ENCODE measurements at regions not wholly inside any gene's neighbourhood (a gene's known extent, or its start where the extent isn't known, plus 50 kb on each side); places are given as distances from the start of the nearest gene placed in this dataset.

- H3K79me2 ChIP-seq (ENCODE audit: insufficient read depth, low read length) = no peaks in the 10 kb centered on the region
- H3K9me3 Mint-ChIP-seq = peaks cover 0 to 3% (median 0%) of the 10 kb centered on the region in 7 donors
- no peaks in the 10 kb centered on the region for H3K9me3 ChIP-seq (replicated peaks in 1 of 2; ENCODE audit: control insufficient read depth in 1 of 2, insufficient read depth in 1 of 2, low read length in 2 of 2)
- H3K27me3 ChIP-seq (ENCODE audit: control insufficient read depth in 2 of 2, insufficient read depth in 2 of 2, low read length in 2 of 2) = no peaks in the 10 kb centered on the region
- H3K27me3 Mint-ChIP-seq (ENCODE audit: low read depth in 3 of 3) = peaks cover 8 to 23% (median 22%) of the 10 kb centered on the region in 3 donors
- intact Hi-C loops (cut with micrococcal nuclease) = no loop called here
- H3K36me3 Mint-ChIP-seq = no peaks in the 10 kb centered on the region
- H3K27ac Mint-ChIP-seq = no peak overlapping the region
- no peak overlapping the region for H3K4me3 ChIP-seq (replicated peaks in 1 of 3; ENCODE audit: low read depth in 2 of 3, low read length in 3 of 3)
- no peaks in the 10 kb centered on the region for H3K4me1 ChIP-seq (ENCODE audit: control insufficient read depth in 1 of 2, insufficient read depth in 2 of 2, low read length in 2 of 2)
- no peak overlapping the region for H3K4me3 Mint-ChIP-seq
- no peak overlapping the region for H3K9ac ChIP-seq (ENCODE audit: insufficient read depth, low read length, poor library complexity, severe bottlenecking)
- no peak overlapping the region for H3K27ac ChIP-seq (ENCODE audit: low read depth in 1 of 2, low read length in 2 of 2)
- no peak overlapping the region for H2AFZ ChIP-seq (ENCODE audit: insufficient read depth, low read depth, low read length, poor library complexity, severe bottlenecking)
- H3K4me1 Mint-ChIP-seq = no peaks in the 10 kb centered on the region
- no peak for DNase-seq
- H3K4me2 ChIP-seq (replicated peaks; ENCODE audit: extremely low read depth, low read length, poor library complexity, severe bottlenecking) = no peak overlapping the region
- no peak for TF ChIP-seq CTCF (IDR thresholded peaks at IDR 0.05)
- no peaks in the 10 kb centered on the region for H3K36me3 ChIP-seq (replicated peaks in 1 of 2; ENCODE audit: control insufficient read depth in 1 of 2, insufficient read depth in 2 of 2, low read length in 2 of 2)
- H4K20me1 ChIP-seq (ENCODE audit: insufficient read depth, low read length) = no peaks in the 10 kb centered on the region
- 93% methylated on average over 3 of the region's 9 CpGs for WGBS (ENCODE audit: insufficient coverage)
These were observed 79.6 kb upstream of the LCLAT1 start for GRCh38 chr2:30367232-30368070.

GRCh38 chr2:30368258-30368657 is 78.8 kb upstream of the LCLAT1 start:
- Histone ChIP-seq H3K36me3 (replicated peaks in 1 of 2; ENCODE audit: control insufficient read depth in 1 of 2, insufficient read depth in 2 of 2, low read length in 2 of 2) (no peaks in the 10 kb centered on the region), H3K9me3 (replicated peaks in 1 of 2; ENCODE audit: control insufficient read depth in 1 of 2, insufficient read depth in 1 of 2, low read length in 2 of 2) (no peaks in the 10 kb centered on the region), H3K4me2 (replicated peaks; ENCODE audit: extremely low read depth, low read length, poor library complexity, severe bottlenecking) (no peak overlapping the region), H3K27ac (ENCODE audit: low read depth in 1 of 2, low read length in 2 of 2) (no peak overlapping the region), H3K9ac (ENCODE audit: insufficient read depth, low read length, poor library complexity, severe bottlenecking) (no peak overlapping the region), H4K20me1 (ENCODE audit: insufficient read depth, low read length) (no peaks in the 10 kb centered on the region), H3K4me1 (ENCODE audit: control insufficient read depth in 1 of 2, insufficient read depth in 2 of 2, low read length in 2 of 2) (no peaks in the 10 kb centered on the region), H2AFZ (ENCODE audit: insufficient read depth, low read depth, low read length, poor library complexity, severe bottlenecking) (no peak overlapping the region), H3K27me3 (ENCODE audit: control insufficient read depth in 2 of 2, insufficient read depth in 2 of 2, low read length in 2 of 2) (no peaks in the 10 kb centered on the region), H3K79me2 (ENCODE audit: insufficient read depth, low read length) (no peaks in the 10 kb centered on the region), H3K4me3 (replicated peaks in 1 of 3; ENCODE audit: low read depth in 2 of 3, low read length in 3 of 3) (no peak overlapping the region)
- no peak for DNase-seq
- peaks cover 8 to 22% (median 21%) of the 10 kb centered on the region in 3 donors for H3K27me3 Mint-ChIP-seq (ENCODE audit: low read depth in 3 of 3)
- no peak overlapping the region for H3K4me3 Mint-ChIP-seq
- peaks cover 0 to 3% (median 0%) of the 10 kb centered on the region in 7 donors for H3K9me3 Mint-ChIP-seq
- no peak for TF ChIP-seq CTCF (IDR thresholded peaks at IDR 0.05)
- no peaks in the 10 kb centered on the region for H3K4me1 Mint-ChIP-seq
- WGBS (ENCODE audit: insufficient coverage) = 84% methylated on average over 4 of the region's 5 CpGs
- intact Hi-C loops (cut with micrococcal nuclease) = no loop called here
- H3K36me3 Mint-ChIP-seq = no peaks in the 10 kb centered on the region
- no peak overlapping the region for H3K27ac Mint-ChIP-seq

Data from CD14-positive monocyte (primary cell).